HL-60 (cell line): ENCODE measurements at regions not wholly inside any gene's neighbourhood (a gene's known extent, or its start where the extent isn't known, plus 50 kb on each side); places are given as distances from the start of the nearest gene placed in this dataset.

Source experiments
- CTCF ChIP-seq: IDR thresholded peaks from one replicate; pipeline ENCODE4 v1.5.1; 2011; ENCODE audit warnings: low read length, control low read depth, inconsistent platforms; ENCODE audit not compliant: insufficient read depth
- GABPA ChIP-seq: IDR thresholded peaks from 2 replicates; pipeline ENCODE4 v1.6.1; 2012; ENCODE audit warnings: low read depth
- POLR2AphosphoS5 ChIP-seq: IDR thresholded peaks from 2 replicates; pipeline ENCODE4 v1.6.1; 2012; ENCODE audit warnings: low read depth

GRCh38 chr4:20496068-20496467 lies 204.2 kb upstream of the PACRGL start:
- no peak for TF ChIP-seq CTCF
- no peak for TF ChIP-seq POLR2AphosphoS5
- TF ChIP-seq GABPA, result no peak
